Activated naive CD4-positive, alpha-beta T cell treated with anti-CD3 and anti-CD28 coated beads, Interleukin-2, amount 50 U/mL, for 72 hours (primary cell): ENCODE measurements at regions not wholly inside any gene's neighbourhood (a gene's known extent, or its start where the extent isn't known, plus 50 kb on each side); places are given as distances from the start of the nearest gene placed in this dataset.
A peak's percentile ranks its signal among the peaks of the same experiment; 100 is the strongest.

Experiments
- ATAC-seq, 2 donors: fragments of 150-1000 bp; cut with Tn5 transposase; 2 replicates each; pipeline ENCODE4 v1.10.0; 2021; ENCODE audit warnings: mild to moderate bottlenecking in 2 of 2, moderate library complexity in 2 of 2
- DNase-seq, 2 donors: peaks; one replicate each; pipeline ENCODE4 v3.0.0; 2021 to 2022; ENCODE audit warnings: low spot score in 2 of 2
- H3K27ac Mint-ChIP-seq, 2 donors: one replicate each; pipeline ENCODE4 v1.8.0; 2022; ENCODE audit warnings: mild to moderate bottlenecking in 2 of 2, mixed read lengths in 2 of 2
- H3K36me3 Mint-ChIP-seq, 2 donors: one replicate each; pipeline ENCODE4 v1.8.0; 2022; ENCODE audit warnings: mixed read lengths in 2 of 2
- H3K9me3 Mint-ChIP-seq, 2 donors: one replicate each; pipeline ENCODE4 v1.8.0; 2022; ENCODE audit warnings: mixed read lengths in 2 of 2

GRCh38 chr20:11301699-11302098, 616.0 kb upstream of the BTBD3 start:
- no peaks in the 10 kb centered on the region for H3K36me3 Mint-ChIP-seq
- ATAC-seq (no peak), DNase-seq (no peak)
- H3K9me3 Mint-ChIP-seq, result peaks cover 5 to 13% of the 10 kb centered on the region in 2 donors
- H3K27ac Mint-ChIP-seq, result peak overlapping the region in 1 of 2 donors; percentile 82

- no peaks in the 10 kb centered on the region for H3K36me3 Mint-ChIP-seq
- no peak for ATAC-seq
- DNase-seq, result no peak
- peaks cover 8 to 13% of the 10 kb centered on the region in 2 donors for H3K9me3 Mint-ChIP-seq
- H3K27ac Mint-ChIP-seq, result no peak overlapping the region
These were observed 615.3 kb upstream of the BTBD3 start for GRCh38 chr20:11302436-11302835.

- no peak for ATAC-seq
- Mint-ChIP-seq H3K27ac (no peak overlapping the region), H3K9me3 (peaks cover 9 to 13% of the 10 kb centered on the region in 2 donors)
These were observed 612.9 kb upstream of the BTBD3 start for GRCh38 chr20:11304795-11305194.

GRCh38 chr20:11305406-11305805, 612.3 kb upstream of the BTBD3 start:
- ATAC-seq (no peak), DNase-seq (no peak)
- peaks cover 9 to 13% of the 10 kb centered on the region in 2 donors for H3K9me3 Mint-ChIP-seq
- H3K36me3 Mint-ChIP-seq, result no peaks in the 10 kb centered on the region
- no peak overlapping the region for H3K27ac Mint-ChIP-seq

More at GRCh38 chr20:11304795-11305194, 612.9 kb upstream of the BTBD3 start:
- no peak for DNase-seq
- H3K36me3 Mint-ChIP-seq, result no peaks in the 10 kb centered on the region

GRCh38 chr20:11311659-11312224, 606.0 kb upstream of the BTBD3 start:
- peaks cover 6 to 19% of the 10 kb centered on the region in 2 donors for H3K9me3 Mint-ChIP-seq

GRCh38 chr20:11315525-11315924, 602.2 kb upstream of the BTBD3 start:
- Mint-ChIP-seq H3K36me3 (peaks cover 0 to 5% of the 10 kb centered on the region in 2 donors), H3K27ac (no peak overlapping the region), H3K9me3 (peaks cover 11 to 20% of the 10 kb centered on the region in 2 donors)
- DNase-seq, result no peak
- no peak for ATAC-seq

More at GRCh38 chr20:11311659-11312224, 606.0 kb upstream of the BTBD3 start:
- DNase-seq, result no peak
- Mint-ChIP-seq H3K36me3 (peaks cover 0 to 5% of the 10 kb centered on the region in 2 donors), H3K27ac (no peak overlapping the region)
- ATAC-seq, result no peak

GRCh38 chr20:11316244-11316643, 601.4 kb upstream of the BTBD3 start:
- DNase-seq, result no peak
- no peak for ATAC-seq
- Mint-ChIP-seq H3K36me3 (peaks cover 0 to 5% of the 10 kb centered on the region in 2 donors), H3K9me3 (peaks cover 12 to 16% of the 10 kb centered on the region in 2 donors), H3K27ac (no peak overlapping the region)

GRCh38 chr20:11320033-11320432, 597.7 kb upstream of the BTBD3 start:
- Mint-ChIP-seq H3K27ac (no peak overlapping the region), H3K9me3 (peaks cover 22 to 23% of the 10 kb centered on the region in 2 donors), H3K36me3 (peaks cover 0 to 12% of the 10 kb centered on the region in 2 donors)
- DNase-seq (no peak), ATAC-seq (no peak)

GRCh38 chr20:11323816-11324215, 593.9 kb upstream of the BTBD3 start:
- no peak for ATAC-seq
- Mint-ChIP-seq H3K36me3 (peaks cover 0 to 6% of the 10 kb centered on the region in 2 donors), H3K9me3 (peaks cover 16 to 22% of the 10 kb centered on the region in 2 donors), H3K27ac (no peak overlapping the region)
- DNase-seq, result no peak

GRCh38 chr20:11324990-11325389, 592.7 kb upstream of the BTBD3 start:
- Mint-ChIP-seq H3K9me3 (peaks cover 17 to 23% of the 10 kb centered on the region in 2 donors), H3K36me3 (peaks cover 0 to 6% of the 10 kb centered on the region in 2 donors), H3K27ac (no peak overlapping the region)
- DNase-seq, result no peak
- ATAC-seq, result no peak

- ATAC-seq, result no peak
- H3K36me3 Mint-ChIP-seq, result no peaks in the 10 kb centered on the region
- DNase-seq, result no peak
- peaks cover 14 to 21% of the 10 kb centered on the region in 2 donors for H3K9me3 Mint-ChIP-seq
- no peak overlapping the region for H3K27ac Mint-ChIP-seq
These were observed 588.9 kb upstream of the BTBD3 start for GRCh38 chr20:11328839-11329238.

- Mint-ChIP-seq H3K36me3 (no peaks in the 10 kb centered on the region), H3K27ac (no peak overlapping the region), H3K9me3 (peaks cover 14 to 21% of the 10 kb centered on the region in 2 donors)
- DNase-seq (no peak), ATAC-seq (no peak)
These were observed 588.4 kb upstream of the BTBD3 start for GRCh38 chr20:11329271-11329670.

GRCh38 chr20:11331096-11331495, 586.6 kb upstream of the BTBD3 start:
- no peak for ATAC-seq
- peaks cover 13 to 14% of the 10 kb centered on the region in 2 donors for H3K9me3 Mint-ChIP-seq
- no peaks in the 10 kb centered on the region for H3K36me3 Mint-ChIP-seq
- no peak for DNase-seq
- no peak overlapping the region for H3K27ac Mint-ChIP-seq

GRCh38 chr20:11332381-11332780, 585.3 kb upstream of the BTBD3 start:
- no peak for DNase-seq
- H3K27ac Mint-ChIP-seq, result no peak overlapping the region
- no peaks in the 10 kb centered on the region for H3K36me3 Mint-ChIP-seq
- ATAC-seq, result no peak
- peaks cover 13 to 14% of the 10 kb centered on the region in 2 donors for H3K9me3 Mint-ChIP-seq

GRCh38 chr20:11333634-11334033, 584.1 kb upstream of the BTBD3 start:
- H3K9me3 Mint-ChIP-seq, result peaks cover 17 to 20% of the 10 kb centered on the region in 2 donors
- no peak for ATAC-seq
- no peak overlapping the region for H3K27ac Mint-ChIP-seq
- H3K36me3 Mint-ChIP-seq, result no peaks in the 10 kb centered on the region
- DNase-seq, result no peak

- no peaks in the 10 kb centered on the region for H3K36me3 Mint-ChIP-seq
- no peak overlapping the region for H3K27ac Mint-ChIP-seq
- DNase-seq, result no peak
- ATAC-seq, result no peak
- peaks cover 19 to 26% of the 10 kb centered on the region in 2 donors for H3K9me3 Mint-ChIP-seq
These were observed 580.1 kb upstream of the BTBD3 start for GRCh38 chr20:11337361-11338130.

GRCh38 chr20:11338496-11339306, 579.0 kb upstream of the BTBD3 start:
- ATAC-seq (no peak), DNase-seq (no peak)
- Mint-ChIP-seq H3K9me3 (peaks cover 15 to 24% of the 10 kb centered on the region in 2 donors), H3K36me3 (no peaks in the 10 kb centered on the region), H3K27ac (no peak overlapping the region)
